GM21529 (cell line): ENCODE measurements at regions not wholly inside any gene's neighbourhood (a gene's known extent, or its start where the extent isn't known, plus 50 kb on each side); places are given as distances from the start of the nearest gene placed in this dataset.

Source experiments
- ATAC-seq: cut with Tn5 transposase; IDR thresholded peaks from one replicate; pipeline ENCODE4 v1.9.1; 2021; ENCODE audit not compliant: unreplicated experiment

- no peak for ATAC-seq
These were observed 107.4 kb downstream of the NCOR2 start for GRCh38 chr12:124459852-124460645.

GRCh38 chr12:124458992-124459851 is 108.2 kb downstream of the NCOR2 start:
- ATAC-seq: no peak

- no peak for ATAC-seq
These were observed 109.0 kb downstream of the NCOR2 start for GRCh38 chr12:124458220-124458991.

- peak; percentile 40 for ATAC-seq
These were observed 109.9 kb downstream of the NCOR2 start for GRCh38 chr12:124457287-124458219.

GRCh38 chr12:124456652-124457152 is 110.7 kb downstream of the NCOR2 start:
- ATAC-seq: peak; percentile 19

- no peak for ATAC-seq
These were observed 111.2 kb downstream of the NCOR2 start for GRCh38 chr12:124456133-124456651.

GRCh38 chr12:124455336-124455735 is 112.1 kb downstream of the NCOR2 start:
- no peak for ATAC-seq

- no peak for ATAC-seq
These were observed 112.7 kb downstream of the NCOR2 start for GRCh38 chr12:124454735-124455134.

GRCh38 chr12:124454352-124454725 is 113.1 kb downstream of the NCOR2 start:
- ATAC-seq: no peak

GRCh38 chr12:124453419-124454351 is 113.7 kb downstream of the NCOR2 start:
- ATAC-seq: peak; percentile 76

GRCh38 chr12:124452576-124453331 is 114.7 kb downstream of the NCOR2 start:
- ATAC-seq: no peak

GRCh38 chr12:124451637-124452243 is 115.7 kb downstream of the NCOR2 start:
- ATAC-seq: no peak

GRCh38 chr12:124451016-124451415 is 116.4 kb downstream of the NCOR2 start:
- no peak for ATAC-seq

- ATAC-seq: no peak
These were observed 117.0 kb downstream of the NCOR2 start for GRCh38 chr12:124450376-124450750.

GRCh38 chr12:124449623-124450375 is 117.6 kb downstream of the NCOR2 start:
- ATAC-seq: no peak

GRCh38 chr12:124448955-124449622 is 118.3 kb downstream of the NCOR2 start:
- no peak for ATAC-seq
